TTC549 (cell line): ENCODE measurements at regions not wholly inside any gene's neighbourhood (a gene's known extent, or its start where the extent isn't known, plus 50 kb on each side); places are given as distances from the start of the nearest gene placed in this dataset.
A peak's percentile ranks its signal among the peaks of the same experiment; 100 is the strongest.
"Not testable (repeated sequence)": the region's sequence is repeated elsewhere in the genome, so short reads cannot be mapped to it uniquely, and the experiment has no call there.

Experiments
- FAIRE-seq: peaks from 2 replicates; lab custom pipeline; 2012; peaks lifted over from hg19 to GRCh38; lab: Jason Lieb, UNC

GRCh38 chr4:163273922-163274321 lies 58.5 kb downstream of the NPY1R start:
- FAIRE-seq = no peak

- peak; percentile 45 for FAIRE-seq
Observed at GRCh38 chr4:163273203-163273602, 59.2 kb downstream of the NPY1R start.

DNA sequence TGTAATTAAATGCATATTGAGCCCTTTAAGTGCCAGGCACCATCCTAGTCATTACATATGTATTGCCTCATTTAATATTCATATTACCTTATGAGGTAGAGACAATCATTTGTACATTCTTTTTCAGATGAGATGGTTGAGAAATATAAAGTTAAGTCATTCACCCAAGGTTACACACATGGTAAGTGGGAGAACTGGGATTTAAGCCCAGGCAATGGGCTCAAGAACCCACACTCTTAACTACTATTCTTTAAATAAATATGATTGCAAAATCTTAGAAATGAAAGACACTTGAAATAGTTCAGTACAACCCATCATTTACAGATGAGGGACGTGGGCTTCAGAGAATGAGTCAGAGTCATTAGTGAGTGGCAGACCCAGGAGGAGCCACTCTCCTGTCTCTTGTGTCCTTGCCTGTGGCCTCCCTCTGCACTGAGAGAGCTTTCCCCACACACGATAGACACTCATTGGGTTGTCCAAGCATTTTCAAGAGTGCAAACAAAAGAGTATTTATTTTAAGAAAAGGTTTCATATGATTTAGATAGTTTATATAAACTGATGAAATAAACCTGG lies 60.8 kb downstream of the NPY1R start:
- no peak for FAIRE-seq

DNA sequence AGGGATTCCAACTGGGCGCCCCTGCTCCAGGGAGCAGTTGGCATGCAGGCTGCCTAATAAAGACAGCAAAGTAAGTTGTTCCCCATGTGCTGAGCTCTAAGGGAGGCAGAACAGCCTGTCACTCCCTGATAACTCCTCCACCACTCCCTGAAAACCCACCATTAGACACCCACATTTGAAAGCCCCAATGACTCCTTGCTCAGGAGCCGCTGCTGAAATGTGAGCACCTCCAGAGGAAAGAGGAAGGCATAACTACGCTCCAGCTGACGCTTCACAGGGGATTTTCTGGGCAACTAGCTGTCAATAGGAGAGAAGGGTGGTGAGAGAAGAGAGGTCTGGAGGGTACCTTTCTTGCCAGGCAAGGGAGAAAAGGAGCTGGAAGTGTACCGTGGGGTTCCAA lies 62.5 kb downstream of the NPY1R start:
- FAIRE-seq = no peak

DNA sequence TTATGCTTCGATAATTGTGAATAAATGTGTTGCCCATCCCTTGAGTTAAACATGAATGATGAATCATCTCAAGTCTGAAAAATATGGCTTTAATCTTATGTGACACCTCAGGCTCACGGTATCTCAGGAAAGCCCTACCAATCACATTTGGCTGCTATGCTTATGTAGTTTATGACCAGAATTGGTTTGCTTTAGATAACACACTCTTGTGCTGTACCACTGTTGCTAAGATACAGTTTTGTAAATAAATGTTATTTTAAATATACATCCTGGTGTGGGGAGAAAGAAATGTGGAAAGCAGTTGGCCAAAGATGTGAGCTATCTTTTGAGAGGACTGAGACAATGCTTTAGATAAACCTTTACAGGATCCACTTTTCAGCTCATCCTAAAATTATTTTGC lies 63.2 kb downstream of the NPY1R start:
- FAIRE-seq = no peak

GRCh38 chr4:163264934-163265333 lies 67.5 kb downstream of the NPY1R start:
- FAIRE-seq = no peak

- no peak for FAIRE-seq
Observed at GRCh38 chr4:163263606-163264005, 68.8 kb downstream of the NPY1R start.

DNA sequence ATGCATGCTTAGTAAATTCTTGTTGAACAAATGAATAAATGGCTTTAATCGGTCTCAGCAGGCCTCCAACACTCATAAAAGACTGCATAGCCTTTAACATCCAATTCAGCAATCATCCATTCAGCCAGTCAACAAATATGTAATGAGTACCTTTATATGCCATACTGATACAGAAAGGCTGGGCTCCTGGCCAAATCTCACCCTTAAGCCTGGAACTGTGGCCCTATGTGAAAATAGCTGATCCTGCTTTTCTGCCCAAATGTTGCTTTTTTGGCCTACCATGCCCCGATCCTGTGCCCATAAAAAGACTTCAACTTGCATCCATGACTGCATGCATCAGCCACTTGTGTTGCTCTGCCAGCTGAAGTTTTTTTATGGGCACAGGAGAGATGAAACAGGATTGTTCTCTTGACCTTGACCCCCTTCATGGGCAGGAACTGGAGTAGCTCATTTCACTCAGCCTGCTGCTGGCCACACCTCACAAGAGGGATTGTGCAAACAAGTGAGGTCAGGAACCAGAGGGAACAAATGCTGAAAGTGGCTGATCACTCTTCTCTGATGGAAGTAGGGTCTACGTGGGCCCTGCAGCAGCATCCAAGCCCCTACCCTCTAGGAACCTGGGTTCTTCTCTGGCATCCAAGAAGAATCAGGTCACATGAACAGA lies 75.6 kb downstream of the NPY1R start:
- FAIRE-seq = no peak

- FAIRE-seq = no peak
Observed at GRCh38 chr4:163251204-163251603, 81.2 kb downstream of the NPY1R start.

GRCh38 chr4:163249042-163249441 lies 82.4 kb upstream of the NAF1 start:
- no peak for FAIRE-seq

- FAIRE-seq = no peak
Observed at GRCh38 chr4:163245044-163245728, 78.5 kb upstream of the NAF1 start.

- no peak for FAIRE-seq
Observed at GRCh38 chr4:163243297-163243981, 76.7 kb upstream of the NAF1 start.

GRCh38 chr4:163237856-163238255 lies 71.2 kb upstream of the NAF1 start:
- FAIRE-seq = no peak

GRCh38 chr4:163236389-163236788 lies 69.7 kb upstream of the NAF1 start:
- FAIRE-seq = not testable (repeated sequence)

GRCh38 chr4:163233321-163233720 lies 66.6 kb upstream of the NAF1 start:
- FAIRE-seq = no peak

DNA sequence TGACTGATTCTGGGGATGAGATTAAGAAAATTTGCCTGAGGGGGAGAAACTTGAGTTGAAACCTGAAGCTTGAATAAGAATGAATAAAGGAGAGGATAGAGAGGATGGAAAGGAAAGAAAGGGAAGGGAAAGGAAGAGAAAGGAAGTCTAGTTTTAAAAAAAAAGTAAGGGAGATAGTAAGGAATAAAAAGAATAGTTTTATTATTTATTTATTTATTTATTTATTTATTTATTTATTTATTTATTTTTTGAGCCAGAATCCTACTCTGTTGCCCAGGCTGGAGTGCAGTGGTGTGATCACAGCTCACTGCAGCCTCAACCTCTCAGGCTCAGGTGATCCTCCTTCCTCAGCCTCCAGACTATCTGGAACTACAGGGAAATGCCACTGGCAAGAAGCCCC lies 62.0 kb upstream of the NAF1 start:
- FAIRE-seq = no peak

GRCh38 chr4:163221467-163221866 lies 54.8 kb upstream of the NAF1 start:
- no peak for FAIRE-seq

DNA sequence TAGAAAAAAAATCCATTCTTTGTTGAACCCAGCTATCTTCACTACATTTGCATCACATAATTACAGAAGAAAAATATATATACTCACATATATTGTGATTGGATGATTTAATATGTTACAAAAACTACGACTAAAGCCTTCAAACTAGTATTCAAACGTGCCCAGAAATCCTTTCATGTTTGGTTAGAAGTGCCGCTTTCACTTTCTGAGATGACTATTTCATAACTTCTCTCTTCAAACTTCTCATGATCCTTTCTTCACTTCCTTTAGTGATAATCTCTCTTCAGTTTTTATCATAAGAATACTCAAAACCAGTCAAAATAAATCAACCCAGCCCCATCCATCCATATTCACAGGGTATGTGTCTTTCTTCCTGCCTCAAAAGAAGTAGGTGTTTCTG lies 50.8 kb upstream of the NAF1 start:
- no peak for FAIRE-seq
